Osteocyte (in vitro differentiated cells): ENCODE measurements at regions not wholly inside any gene's neighbourhood (a gene's known extent, or its start where the extent isn't known, plus 50 kb on each side); places are given as distances from the start of the nearest gene placed in this dataset.

ENCODE experiments used
- DNase-seq: peaks from one replicate; pipeline ENCODE4 v3.0.0; 2021; ENCODE audit warnings: mixed read lengths; ENCODE audit not compliant: unreplicated experiment; ENCODE audit errors: extremely low spot score
- H3K27ac Mint-ChIP-seq: one replicate; pipeline ENCODE4 v1.8.0; 2021; ENCODE audit warnings: mild to moderate bottlenecking, mixed read lengths; ENCODE audit not compliant: unreplicated experiment
- H3K27me3 Mint-ChIP-seq: one replicate; pipeline ENCODE4 v1.8.0; 2021; ENCODE audit warnings: mixed read lengths; ENCODE audit not compliant: unreplicated experiment
- H3K36me3 Mint-ChIP-seq: one replicate; pipeline ENCODE4 v1.8.0; 2021; ENCODE audit warnings: mixed read lengths; ENCODE audit not compliant: unreplicated experiment
- H3K4me1 Mint-ChIP-seq: one replicate; pipeline ENCODE4 v1.8.0; 2021; ENCODE audit warnings: mixed read lengths; ENCODE audit not compliant: unreplicated experiment
- H3K4me3 Mint-ChIP-seq: one replicate; pipeline ENCODE4 v1.8.0; 2021; ENCODE audit warnings: mild to moderate bottlenecking, moderate library complexity, mixed read lengths; ENCODE audit not compliant: unreplicated experiment
- H3K9me3 Mint-ChIP-seq: one replicate; pipeline ENCODE4 v1.8.0; 2021; ENCODE audit warnings: mixed read lengths; ENCODE audit not compliant: unreplicated experiment
- CTCF ChIP-seq: fragments of 200-600 bp; sonication (generic); IDR thresholded peaks from 2 replicates; pipeline ENCODE4 v1.5.0; 2021; ENCODE audit warnings: antibody characterized with exemption, mild to moderate bottlenecking, moderate library complexity

DNA sequence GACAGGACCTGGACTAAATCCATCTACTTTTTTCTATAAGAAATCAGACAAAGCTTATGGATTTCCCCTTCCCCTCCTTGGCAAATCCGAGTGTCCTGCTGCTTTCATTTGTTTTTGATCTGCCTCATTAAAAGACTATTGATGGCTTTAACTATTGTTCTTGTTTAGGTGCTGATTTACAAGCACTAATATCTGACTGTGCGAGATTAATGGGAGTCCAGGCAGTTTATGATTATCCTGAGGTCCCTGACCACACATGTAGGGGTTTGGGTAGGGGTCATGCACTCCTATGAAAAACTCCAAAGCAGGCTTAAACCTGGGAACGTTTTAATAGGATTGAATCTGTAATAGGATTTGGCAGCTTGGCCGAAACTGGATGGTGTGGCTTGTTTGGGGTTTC lies 317.5 kb upstream of the POU3F2 start:
- Mint-ChIP-seq H3K4me1 (no peaks in the 10 kb centered on the region), H3K36me3 (no peaks in the 10 kb centered on the region), H3K4me3 (no peak overlapping the region), H3K27ac (no peak overlapping the region), H3K9me3 (peaks cover under 1% of the 10 kb centered on the region), H3K27me3 (no peaks in the 10 kb centered on the region)
- TF ChIP-seq CTCF, result no peak
- no peak for DNase-seq

DNA sequence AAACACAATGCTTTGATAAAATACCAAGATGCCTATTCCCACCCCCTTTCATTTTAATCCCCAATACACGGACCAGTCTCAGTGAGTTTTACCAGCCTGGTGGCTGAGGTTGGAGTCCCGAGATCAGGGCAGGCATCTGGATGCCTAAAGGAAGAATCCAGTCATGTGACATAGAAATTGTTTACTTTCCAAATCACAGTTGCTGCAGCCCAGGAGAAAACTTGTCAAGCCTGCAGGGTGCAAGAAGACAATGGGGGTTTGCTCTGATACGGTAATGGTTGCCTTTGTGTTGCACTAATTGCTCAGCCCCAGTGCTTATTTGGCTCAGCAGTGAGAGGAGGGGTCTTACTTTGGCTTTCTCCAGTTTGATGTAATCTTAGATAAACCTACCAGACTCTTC lies 308.5 kb upstream of the POU3F2 start:
- Mint-ChIP-seq H3K4me3 (no peak overlapping the region), H3K36me3 (no peaks in the 10 kb centered on the region), H3K27ac (no peak overlapping the region), H3K27me3 (peaks cover 2% of the 10 kb centered on the region), H3K9me3 (peaks cover 11% of the 10 kb centered on the region), H3K4me1 (no peaks in the 10 kb centered on the region)
- TF ChIP-seq CTCF, result no peak
- DNase-seq, result no peak

DNA sequence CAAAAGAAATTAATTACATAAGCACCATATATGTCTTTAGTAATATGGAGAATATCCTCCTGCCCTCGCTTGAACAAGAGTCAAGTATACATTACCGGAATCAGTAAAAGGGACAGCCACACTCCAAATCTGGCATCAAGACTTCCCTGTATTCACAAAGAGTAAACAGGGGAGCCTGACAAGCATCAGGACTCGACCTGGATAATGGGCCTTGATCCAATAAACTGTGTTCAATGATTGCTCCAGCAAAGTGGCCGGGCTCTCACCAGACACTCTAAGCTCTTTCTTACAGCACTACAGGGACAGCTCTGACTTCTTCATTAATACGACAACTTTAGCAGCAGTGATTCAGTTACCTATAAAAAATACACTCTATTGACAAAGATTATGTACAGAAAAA lies 307.9 kb upstream of the POU3F2 start:
- H3K36me3 Mint-ChIP-seq, result no peaks in the 10 kb centered on the region
- TF ChIP-seq CTCF, result no peak
- H3K27ac Mint-ChIP-seq, result no peak overlapping the region
- no peak overlapping the region for H3K4me3 Mint-ChIP-seq
- no peak for DNase-seq
- peaks cover 2% of the 10 kb centered on the region for H3K27me3 Mint-ChIP-seq
- H3K4me1 Mint-ChIP-seq, result no peaks in the 10 kb centered on the region
- H3K9me3 Mint-ChIP-seq, result peaks cover 11% of the 10 kb centered on the region

- peaks cover 11% of the 10 kb centered on the region for H3K9me3 Mint-ChIP-seq
- H3K4me1 Mint-ChIP-seq, result no peaks in the 10 kb centered on the region
- DNase-seq, result no peak
- no peak overlapping the region for H3K27ac Mint-ChIP-seq
- H3K27me3 Mint-ChIP-seq, result peaks cover 2% of the 10 kb centered on the region
- TF ChIP-seq CTCF, result no peak
- no peaks in the 10 kb centered on the region for H3K36me3 Mint-ChIP-seq
- H3K4me3 Mint-ChIP-seq, result no peak overlapping the region
Observed at GRCh38 chr6:98529364-98529763, 305.0 kb upstream of the POU3F2 start.

- H3K4me1 Mint-ChIP-seq, result no peaks in the 10 kb centered on the region
- H3K9me3 Mint-ChIP-seq, result peaks cover 11% of the 10 kb centered on the region
- H3K4me3 Mint-ChIP-seq, result no peak overlapping the region
Observed at GRCh38 chr6:98530732-98531131, 303.6 kb upstream of the POU3F2 start.

More at GRCh38 chr6:98530732-98531131, 303.6 kb upstream of the POU3F2 start:
- H3K27ac Mint-ChIP-seq, result no peak overlapping the region
- TF ChIP-seq CTCF, result no peak
- DNase-seq, result no peak
- H3K27me3 Mint-ChIP-seq, result peaks cover 1% of the 10 kb centered on the region
- H3K36me3 Mint-ChIP-seq, result no peaks in the 10 kb centered on the region
